HK-2 (cell line): ENCODE measurements at regions not wholly inside any gene's neighbourhood (a gene's known extent, or its start where the extent isn't known, plus 50 kb on each side); places are given as distances from the start of the nearest gene placed in this dataset.

ENCODE experiments used
- DNase-seq: peaks from one replicate; pipeline ENCODE4 v3.0.0-alpha.2; 2018; ENCODE audit not compliant: unreplicated experiment

DNA sequence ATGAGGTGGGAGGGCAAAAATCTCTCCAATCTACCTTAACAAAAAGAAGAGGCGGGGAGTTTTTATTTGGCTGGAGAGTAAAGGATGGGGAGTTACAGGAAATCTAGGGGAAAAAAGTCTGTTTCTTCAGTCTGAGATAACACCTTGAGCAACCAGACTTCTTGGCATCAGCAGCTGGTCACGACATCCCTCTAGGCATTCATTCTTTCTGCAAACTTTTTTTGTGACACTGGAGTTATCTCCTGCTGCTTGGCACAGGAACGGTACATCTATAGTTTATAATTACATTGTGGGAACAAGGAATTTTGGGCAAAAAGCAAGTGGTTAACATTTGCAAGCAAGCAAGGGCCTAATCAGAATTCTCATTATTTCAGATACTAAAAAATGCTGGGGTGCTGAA is 50.6 kb upstream of the IFNGR1 start:
- DNase-seq = no peak

DNA sequence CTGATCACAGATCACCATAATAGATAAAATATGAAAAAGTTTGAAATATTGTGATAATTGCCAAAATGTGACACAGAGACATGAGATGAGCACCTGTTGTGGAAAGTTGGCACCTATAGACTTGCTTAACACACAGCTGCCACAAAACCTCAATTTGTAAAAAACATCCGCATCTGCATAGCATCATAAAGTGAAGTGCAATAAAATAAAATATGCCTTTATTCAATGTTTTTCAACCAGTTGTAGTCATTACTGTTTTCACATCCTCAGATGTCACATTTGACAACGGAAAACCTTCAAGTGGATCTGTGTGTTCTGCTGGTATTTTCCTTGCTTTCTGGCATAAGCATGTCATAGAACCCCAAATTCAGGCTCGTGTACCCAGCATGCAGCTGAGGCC is 50.2 kb upstream of the IFNGR1 start:
- DNase-seq = no peak
